MG63 (cell line): ENCODE measurements at regions not wholly inside any gene's neighbourhood (a gene's known extent, or its start where the extent isn't known, plus 50 kb on each side); places are given as distances from the start of the nearest gene placed in this dataset.

Experiments
- DNase-seq: peaks from one replicate; pipeline ENCODE4 v3.0.0-alpha.2; 2020
- H3K27me3 ChIP-seq: fragments of 250-450 bp; sonication (Bioruptor Pico); 2 replicates; pipeline ENCODE4 v1.5.1; 2020; ENCODE audit warnings: mild to moderate bottlenecking, moderate library complexity
- H3K36me3 ChIP-seq: fragments of 250-450 bp; sonication (Bioruptor Pico); 2 replicates; pipeline ENCODE4 v1.5.1; 2020; ENCODE audit warnings: mild to moderate bottlenecking, moderate library complexity
- H3K4me3 ChIP-seq: fragments of 250-450 bp; sonication (Bioruptor Pico); 2 replicates; pipeline ENCODE4 v1.5.1; 2020; ENCODE audit warnings: mild to moderate bottlenecking, moderate library complexity
- H3K9me3 ChIP-seq: fragments of 250-450 bp; sonication (Bioruptor Pico); 2 replicates; pipeline ENCODE4 v1.5.1; 2020; ENCODE audit warnings: mild to moderate bottlenecking, moderate library complexity

DNA sequence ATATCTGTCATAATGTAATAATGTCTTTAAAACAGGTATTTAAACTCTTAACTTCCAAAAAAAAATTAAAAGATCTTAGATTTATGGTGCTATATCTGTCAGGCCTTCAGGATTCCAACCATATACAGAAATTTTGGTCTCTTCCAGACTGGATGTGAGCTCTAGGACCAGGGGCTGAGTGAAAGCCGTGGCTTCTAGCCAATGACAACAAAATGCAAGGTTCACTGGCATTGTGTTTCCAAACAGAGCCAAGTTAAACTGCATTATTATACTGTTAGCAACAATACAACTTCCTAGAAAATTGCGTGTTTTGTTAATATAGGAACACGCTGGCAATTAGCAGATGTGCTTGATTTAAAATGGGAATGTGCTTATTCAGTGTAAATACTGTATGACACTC, 809.8 kb upstream of the SOX11 start:
- H3K4me3 ChIP-seq, result no peak overlapping the region
- no peak for DNase-seq
- no peaks in the 10 kb centered on the region for H3K36me3 ChIP-seq
- H3K9me3 ChIP-seq, result no peaks in the 10 kb centered on the region
- no peaks in the 10 kb centered on the region for H3K27me3 ChIP-seq

- Histone ChIP-seq H3K9me3 (no peaks in the 10 kb centered on the region), H3K4me3 (no peak overlapping the region), H3K27me3 (no peaks in the 10 kb centered on the region), H3K36me3 (no peaks in the 10 kb centered on the region)
- DNase-seq, result no peak
These were observed 809.2 kb upstream of the SOX11 start for GRCh38 chr2:4882941-4883340.

GRCh38 chr2:4883375-4883774, 808.8 kb upstream of the SOX11 start:
- no peaks in the 10 kb centered on the region for H3K36me3 ChIP-seq
- H3K27me3 ChIP-seq, result no peaks in the 10 kb centered on the region

DNA sequence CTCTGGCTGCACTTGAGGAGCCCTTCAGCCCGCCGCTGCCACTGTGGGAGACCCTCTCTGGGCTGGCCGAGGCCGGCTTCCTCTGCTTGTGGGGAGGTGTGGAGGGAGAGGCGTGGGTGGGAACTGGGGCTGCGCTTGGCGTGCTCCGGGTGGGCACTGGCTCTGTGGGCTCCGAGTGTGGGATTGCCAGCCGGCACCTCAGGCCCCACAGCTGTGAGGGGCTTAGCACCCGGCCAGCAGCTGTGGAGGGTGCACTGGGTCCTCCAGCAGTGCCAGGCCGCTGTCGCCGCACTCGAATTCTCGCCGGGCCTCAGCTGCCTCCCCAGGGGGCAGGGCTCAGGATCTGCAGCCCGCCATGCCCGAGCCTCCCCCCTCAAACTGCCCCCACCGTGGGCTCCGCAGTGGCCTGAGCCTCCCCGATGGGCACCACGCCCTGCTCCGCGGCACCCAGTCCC, 808.0 kb upstream of the SOX11 start:
- DNase-seq, result no peak
- Histone ChIP-seq H3K9me3 (no peaks in the 10 kb centered on the region), H3K4me3 (no peak overlapping the region), H3K36me3 (no peaks in the 10 kb centered on the region), H3K27me3 (no peaks in the 10 kb centered on the region)

More at GRCh38 chr2:4883375-4883774, 808.8 kb upstream of the SOX11 start:
- no peak for DNase-seq
- no peaks in the 10 kb centered on the region for H3K9me3 ChIP-seq
- no peak overlapping the region for H3K4me3 ChIP-seq

GRCh38 chr2:4891394-4891793, 800.8 kb upstream of the SOX11 start:
- Histone ChIP-seq H3K27me3 (no peaks in the 10 kb centered on the region), H3K36me3 (no peaks in the 10 kb centered on the region), H3K4me3 (no peak overlapping the region), H3K9me3 (no peaks in the 10 kb centered on the region)
- DNase-seq, result no peak

- Histone ChIP-seq H3K4me3 (no peak overlapping the region), H3K9me3 (no peaks in the 10 kb centered on the region), H3K36me3 (no peaks in the 10 kb centered on the region), H3K27me3 (no peaks in the 10 kb centered on the region)
- no peak for DNase-seq
These were observed 796.8 kb upstream of the SOX11 start for GRCh38 chr2:4895371-4895770.

GRCh38 chr2:4898706-4899105, 793.5 kb upstream of the SOX11 start:
- Histone ChIP-seq H3K36me3 (no peaks in the 10 kb centered on the region), H3K4me3 (no peak overlapping the region), H3K27me3 (no peaks in the 10 kb centered on the region), H3K9me3 (no peaks in the 10 kb centered on the region)
- DNase-seq, result no peak

GRCh38 chr2:4900242-4900641, 791.9 kb upstream of the SOX11 start:
- no peaks in the 10 kb centered on the region for H3K27me3 ChIP-seq
- DNase-seq, result no peak
- H3K4me3 ChIP-seq, result no peak overlapping the region
- H3K36me3 ChIP-seq, result no peaks in the 10 kb centered on the region
- no peaks in the 10 kb centered on the region for H3K9me3 ChIP-seq

DNA sequence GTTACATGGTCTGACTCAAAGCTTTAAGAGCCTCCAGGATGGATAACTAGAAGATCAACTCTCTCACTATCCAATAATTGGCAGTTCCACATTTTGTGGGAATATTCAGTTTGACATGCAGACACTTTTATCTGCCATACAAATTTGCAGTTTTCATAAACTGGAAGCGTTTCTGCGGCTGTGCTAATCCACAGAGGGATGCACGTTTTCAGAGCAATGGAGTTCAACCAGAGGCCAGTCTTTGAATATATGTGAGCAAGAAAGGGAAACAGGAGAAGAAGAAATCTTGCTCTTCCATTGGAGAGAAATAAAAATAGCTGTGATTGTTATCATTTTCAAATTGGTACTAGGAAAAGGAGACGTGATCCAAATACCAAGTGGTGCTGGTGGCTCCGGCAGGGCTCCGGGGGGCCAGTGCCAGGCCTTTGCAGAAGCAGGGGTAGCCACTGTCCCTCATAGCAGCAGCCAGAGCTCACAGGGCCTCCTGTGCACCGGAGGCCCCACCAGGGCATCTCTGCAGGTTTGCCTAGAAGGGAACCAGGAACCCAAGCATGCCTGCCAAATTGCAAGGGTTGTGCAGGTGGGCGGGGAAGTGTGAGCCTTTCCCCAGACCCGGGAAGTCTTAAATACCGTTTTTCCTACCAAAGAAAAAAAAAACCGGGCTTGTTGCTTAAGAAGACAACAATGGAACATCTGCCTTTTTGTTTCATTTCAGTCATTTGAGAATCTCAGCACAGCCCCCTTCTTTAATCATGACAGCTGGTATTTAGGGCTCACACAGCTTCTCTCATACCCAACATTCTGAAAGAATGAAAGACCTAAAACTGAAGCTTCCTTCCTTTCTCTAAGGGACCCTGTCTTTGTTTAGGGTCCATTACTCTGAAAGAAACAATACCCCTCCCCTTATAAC, 791.1 kb upstream of the SOX11 start:
- H3K36me3 ChIP-seq, result no peaks in the 10 kb centered on the region
- DNase-seq, result no peak
- H3K4me3 ChIP-seq, result no peak overlapping the region
- no peaks in the 10 kb centered on the region for H3K27me3 ChIP-seq
- no peaks in the 10 kb centered on the region for H3K9me3 ChIP-seq

DNA sequence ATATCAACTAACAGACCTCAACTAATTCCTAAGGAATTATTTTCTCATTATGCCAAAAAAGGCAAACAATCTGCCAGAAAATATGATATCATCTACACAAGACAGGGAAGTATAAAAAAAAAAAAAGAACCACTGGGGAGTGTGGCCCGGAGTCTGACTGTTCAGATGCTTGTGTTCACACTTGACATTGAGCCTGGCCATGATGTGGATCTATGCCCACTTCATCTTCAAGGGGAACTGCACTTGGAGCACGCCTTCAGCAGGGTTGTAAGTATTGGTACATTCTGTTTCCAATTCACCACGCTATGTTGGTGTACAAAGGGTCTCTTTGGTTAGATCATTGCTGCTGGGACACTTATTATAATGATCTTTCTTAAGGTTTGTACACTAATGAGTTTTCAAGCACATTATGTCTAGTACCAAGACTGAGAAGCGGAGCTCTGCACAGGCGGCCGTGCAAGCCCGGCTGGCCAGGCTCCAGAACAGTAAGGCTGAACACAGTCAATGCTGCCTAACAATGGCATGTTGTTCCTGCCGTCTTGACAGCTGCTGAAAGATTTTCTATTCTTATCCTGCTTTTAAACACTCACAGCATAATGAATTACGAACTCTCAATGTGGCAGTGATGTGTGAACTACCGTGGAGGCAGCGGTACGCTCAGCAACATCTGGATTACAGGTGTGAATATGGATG, 788.4 kb upstream of the SOX11 start:
- no peak for DNase-seq
- H3K27me3 ChIP-seq, result no peaks in the 10 kb centered on the region
- no peaks in the 10 kb centered on the region for H3K36me3 ChIP-seq
- no peaks in the 10 kb centered on the region for H3K9me3 ChIP-seq
- H3K4me3 ChIP-seq, result no peak overlapping the region

- no peaks in the 10 kb centered on the region for H3K27me3 ChIP-seq
- no peak overlapping the region for H3K4me3 ChIP-seq
- no peak for DNase-seq
- no peaks in the 10 kb centered on the region for H3K9me3 ChIP-seq
- no peaks in the 10 kb centered on the region for H3K36me3 ChIP-seq
These were observed 783.7 kb upstream of the SOX11 start for GRCh38 chr2:4908461-4908860.

GRCh38 chr2:4909346-4910009, 782.7 kb upstream of the SOX11 start:
- Histone ChIP-seq H3K4me3 (no peak overlapping the region), H3K27me3 (no peaks in the 10 kb centered on the region), H3K9me3 (no peaks in the 10 kb centered on the region), H3K36me3 (no peaks in the 10 kb centered on the region)
- no peak for DNase-seq

DNA sequence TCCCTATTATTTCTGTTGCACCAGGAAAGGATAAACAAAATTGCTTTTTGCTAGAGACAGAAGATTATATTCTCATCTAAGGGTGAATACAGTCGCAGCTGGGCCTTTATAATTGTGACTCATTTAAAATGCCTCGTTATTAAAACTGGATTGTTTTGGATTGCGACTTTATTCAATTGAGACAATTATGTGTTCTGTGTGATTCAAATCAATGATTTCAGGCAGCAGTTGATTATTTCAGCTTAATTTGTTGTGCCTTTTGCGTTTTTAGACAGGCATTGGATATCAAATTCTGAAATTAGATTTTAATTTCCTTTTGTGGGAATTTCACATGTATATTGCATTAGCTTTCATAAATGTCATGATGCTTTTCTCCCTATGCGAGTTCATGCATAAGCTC, 778.1 kb upstream of the SOX11 start:
- H3K27me3 ChIP-seq, result no peaks in the 10 kb centered on the region
- no peak overlapping the region for H3K4me3 ChIP-seq
- no peaks in the 10 kb centered on the region for H3K36me3 ChIP-seq
- no peaks in the 10 kb centered on the region for H3K9me3 ChIP-seq
- no peak for DNase-seq

DNA sequence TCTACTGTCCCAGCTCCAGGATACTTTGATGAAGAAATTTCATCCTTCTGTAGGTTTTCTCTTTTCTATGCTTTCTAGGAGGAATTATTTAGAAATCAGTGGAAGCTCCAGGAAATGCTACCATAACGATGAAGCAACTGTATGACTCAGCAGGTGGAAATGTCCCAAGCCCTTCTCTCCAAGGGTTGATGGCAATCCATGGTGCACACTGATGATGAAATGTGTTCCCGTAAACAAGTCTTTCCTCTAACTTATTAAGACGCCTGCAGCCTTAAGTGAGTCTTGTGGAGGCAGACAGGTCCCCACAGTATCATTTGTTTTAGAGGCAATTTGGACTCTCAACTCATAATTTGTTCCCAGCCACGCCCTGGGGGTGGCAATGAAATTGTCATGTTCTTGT, 777.6 kb upstream of the SOX11 start:
- Histone ChIP-seq H3K36me3 (no peaks in the 10 kb centered on the region), H3K4me3 (no peak overlapping the region), H3K9me3 (no peaks in the 10 kb centered on the region), H3K27me3 (no peaks in the 10 kb centered on the region)
- DNase-seq, result no peak

GRCh38 chr2:4915357-4915756, 776.8 kb upstream of the SOX11 start:
- H3K27me3 ChIP-seq, result no peaks in the 10 kb centered on the region

GRCh38 chr2:4916094-4916493, 776.1 kb upstream of the SOX11 start:
- Histone ChIP-seq H3K9me3 (no peaks in the 10 kb centered on the region), H3K36me3 (no peaks in the 10 kb centered on the region), H3K4me3 (no peak overlapping the region), H3K27me3 (no peaks in the 10 kb centered on the region)
- no peak for DNase-seq

More at GRCh38 chr2:4915357-4915756, 776.8 kb upstream of the SOX11 start:
- H3K9me3 ChIP-seq, result no peaks in the 10 kb centered on the region
- no peak overlapping the region for H3K4me3 ChIP-seq
- no peaks in the 10 kb centered on the region for H3K36me3 ChIP-seq
- DNase-seq, result no peak

DNA sequence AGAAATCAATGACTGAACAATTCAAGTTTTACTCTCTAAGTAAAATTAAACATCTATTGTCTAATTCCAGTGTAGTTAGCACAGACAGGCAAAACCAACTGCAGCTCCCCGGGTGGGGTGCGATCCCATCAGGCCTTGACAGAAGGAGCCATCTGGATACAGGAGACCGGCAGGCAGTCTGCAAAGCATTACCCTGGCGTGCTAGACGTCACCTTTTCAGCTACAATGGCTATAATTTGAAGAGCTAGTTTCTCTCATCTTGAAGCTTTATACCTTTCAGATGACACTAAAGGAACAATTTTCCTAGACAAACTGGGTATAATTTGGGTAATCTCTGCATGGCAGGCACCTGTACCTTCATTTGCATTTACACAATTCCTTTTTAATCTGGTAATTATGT, 761.5 kb upstream of the SOX11 start:
- Histone ChIP-seq H3K4me3 (no peak overlapping the region), H3K9me3 (no peaks in the 10 kb centered on the region), H3K27me3 (no peaks in the 10 kb centered on the region), H3K36me3 (no peaks in the 10 kb centered on the region)
- DNase-seq, result no peak
